CD4-positive, alpha-beta T cell (primary cell): ENCODE measurements at regions not wholly inside any gene's neighbourhood (a gene's known extent, or its start where the extent isn't known, plus 50 kb on each side); places are given as distances from the start of the nearest gene placed in this dataset.
"Not testable (repeated sequence)": the region's sequence is repeated elsewhere in the genome, so short reads cannot be mapped to it uniquely, and the experiment has no call there.

ENCODE experiments used
- ATAC-seq: fragments of 200-7000 bp; cut with Tn5 transposase; one replicate; pipeline ENCODE4 v1.10.0; 2022; ENCODE audit warnings: mild to moderate bottlenecking; ENCODE audit not compliant: poor library complexity
- CTCF ChIA-PET: fragments of 350-600 bp; sonication (Branson Sonifier 250); formaldehyde crosslinking; loops from one replicate; lab custom pipeline; 2021; ENCODE audit warnings: antibody characterized with exemption, inconsistent platforms; lab: Charles Lee
- POLR2A ChIA-PET: fragments of 350-600 bp; sonication (Branson Sonifier 250); formaldehyde crosslinking; loops from one replicate; lab custom pipeline; 2021; ENCODE audit warnings: antibody characterized with exemption, inconsistent platforms; lab: Charles Lee
- DNase-seq, 14 experiments: peaks; one replicate each; pipeline ENCODE4 v3.0.0-alpha.2; 2013 to 2020; ENCODE audit warnings: mixed read lengths in 2 of 14
- H3K27ac ChIP-seq, 2 donors: one replicate each; pipeline versions ENCODE4 v1.5.1 to v1.7.0; 2013; ENCODE audit warnings: low read length in 2 of 2, low read depth in 1 of 2, mild to moderate bottlenecking in 1 of 2
- H3K27me3 ChIP-seq, 2 experiments: 1 replicate in 1 of 2; 2 replicates in 1 of 2; pipeline versions ENCODE4 v1.6.1 to v1.7.0; 2013; ENCODE audit warnings: low read length in 2 of 2, control low read depth in 1 of 2, mild to moderate bottlenecking in 1 of 2, moderate library complexity in 1 of 2; ENCODE audit not compliant: insufficient read depth in 2 of 2, control insufficient read depth in 1 of 2
- H3K36me3 ChIP-seq: one replicate; pipeline ENCODE4 v1.6.1; 2013; ENCODE audit warnings: low read length, control low read depth; ENCODE audit not compliant: insufficient read depth
- H3K4me1 ChIP-seq: one replicate; pipeline ENCODE4 v1.6.1; 2013; ENCODE audit warnings: low read length, control low read depth; ENCODE audit not compliant: insufficient read depth
- H3K4me3 ChIP-seq: one replicate; pipeline ENCODE4 v1.5.1; 2013; ENCODE audit warnings: mild to moderate bottlenecking, low read length, moderate library complexity
- H3K9me3 ChIP-seq, 2 experiments: 1 replicate in 1 of 2; 2 replicates in 1 of 2; pipeline versions ENCODE4 v1.6.1 to v1.7.0; 2013; ENCODE audit warnings: low read length in 2 of 2, mild to moderate bottlenecking in 2 of 2, control low read depth in 1 of 2, moderate library complexity in 1 of 2; ENCODE audit not compliant: control insufficient read depth in 1 of 2, insufficient read depth in 1 of 2
- H3K27ac Mint-ChIP-seq: one replicate; pipeline ENCODE4 v1.8.0; 2020; ENCODE audit warnings: mixed read lengths
- H3K27me3 Mint-ChIP-seq: one replicate; pipeline ENCODE4 v1.8.0; 2021; ENCODE audit warnings: mixed read lengths
- H3K36me3 Mint-ChIP-seq: one replicate; pipeline ENCODE4 v1.8.0; 2021; ENCODE audit warnings: low read depth, mixed read lengths
- H3K4me1 Mint-ChIP-seq: one replicate; pipeline ENCODE4 v1.8.0; 2021; ENCODE audit warnings: low read depth, mixed read lengths
- H3K4me3 Mint-ChIP-seq: one replicate; pipeline ENCODE4 v1.8.0; 2020; ENCODE audit warnings: mild to moderate bottlenecking, mixed read lengths
- H3K9me3 Mint-ChIP-seq: one replicate; pipeline ENCODE4 v1.8.0; 2020; ENCODE audit warnings: mixed read lengths
- intact Hi-C, 2 experiments: fragments of 100-400 bp; cut with DNase I in 1 of 2; cut with micrococcal nuclease in 1 of 2; formaldehyde crosslinking; loops; one replicate each; pipeline versions ENCODE4 v1.15.1 to v1.9.0; 2023 to 2025; cut with DNase I, micrococcal nuclease
- TF ChIP-seq, protein P1 (sequence below): fragments of 200-600 bp; IDR thresholded peaks from one replicate; pipeline ENCODE4 v1.8.0; 2022; ENCODE audit warnings: antibody characterized with exemption, mild to moderate bottlenecking

DNA sequence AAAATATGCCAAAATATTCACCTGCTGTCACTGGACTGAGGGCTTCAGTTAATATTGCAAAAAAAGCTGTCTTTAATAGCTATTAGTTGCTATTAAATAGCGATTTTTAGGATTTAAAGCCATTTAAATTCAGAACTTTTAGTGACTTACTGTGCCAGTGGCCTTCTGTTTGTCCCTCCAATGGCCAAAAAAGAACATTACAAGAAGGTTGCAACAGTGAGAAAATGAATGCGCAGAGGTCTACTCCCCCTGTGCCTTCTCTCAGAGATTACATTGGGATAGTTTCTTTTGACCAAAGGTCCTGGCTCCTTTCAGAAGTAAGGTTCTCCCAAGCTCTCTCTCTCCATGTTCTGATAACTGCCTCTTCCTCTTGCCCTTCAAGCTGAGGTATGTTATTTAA lies 930.3 kb upstream of the ARRDC3 start:
- Mint-ChIP-seq H3K4me1 (no peaks in the 10 kb centered on the region), H3K4me3 (no peak overlapping the region), H3K27me3 (no peaks in the 10 kb centered on the region), H3K27ac (no peak overlapping the region), H3K36me3 (no peaks in the 10 kb centered on the region), H3K9me3 (no peaks in the 10 kb centered on the region)
- no peak for ATAC-seq
- no peaks in the 10 kb centered on the region for H3K9me3 ChIP-seq
- H3K27me3 ChIP-seq = no peaks in the 10 kb centered on the region
- ChIA-PET POLR2A (no interaction called here), CTCF (no interaction called here)
- TF ChIP-seq, protein P1, sequence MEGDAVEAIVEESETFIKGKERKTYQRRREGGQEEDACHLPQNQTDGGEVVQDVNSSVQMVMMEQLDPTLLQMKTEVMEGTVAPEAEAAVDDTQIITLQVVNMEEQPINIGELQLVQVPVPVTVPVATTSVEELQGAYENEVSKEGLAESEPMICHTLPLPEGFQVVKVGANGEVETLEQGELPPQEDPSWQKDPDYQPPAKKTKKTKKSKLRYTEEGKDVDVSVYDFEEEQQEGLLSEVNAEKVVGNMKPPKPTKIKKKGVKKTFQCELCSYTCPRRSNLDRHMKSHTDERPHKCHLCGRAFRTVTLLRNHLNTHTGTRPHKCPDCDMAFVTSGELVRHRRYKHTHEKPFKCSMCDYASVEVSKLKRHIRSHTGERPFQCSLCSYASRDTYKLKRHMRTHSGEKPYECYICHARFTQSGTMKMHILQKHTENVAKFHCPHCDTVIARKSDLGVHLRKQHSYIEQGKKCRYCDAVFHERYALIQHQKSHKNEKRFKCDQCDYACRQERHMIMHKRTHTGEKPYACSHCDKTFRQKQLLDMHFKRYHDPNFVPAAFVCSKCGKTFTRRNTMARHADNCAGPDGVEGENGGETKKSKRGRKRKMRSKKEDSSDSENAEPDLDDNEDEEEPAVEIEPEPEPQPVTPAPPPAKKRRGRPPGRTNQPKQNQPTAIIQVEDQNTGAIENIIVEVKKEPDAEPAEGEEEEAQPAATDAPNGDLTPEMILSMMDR = no peak
- H3K36me3 ChIP-seq = no peaks in the 10 kb centered on the region
- DNase-seq = no peak
- intact Hi-C loops = no loop called here
- H3K27ac ChIP-seq = no peak overlapping the region
- H3K4me3 ChIP-seq = no peak overlapping the region
- no peaks in the 10 kb centered on the region for H3K4me1 ChIP-seq

DNA sequence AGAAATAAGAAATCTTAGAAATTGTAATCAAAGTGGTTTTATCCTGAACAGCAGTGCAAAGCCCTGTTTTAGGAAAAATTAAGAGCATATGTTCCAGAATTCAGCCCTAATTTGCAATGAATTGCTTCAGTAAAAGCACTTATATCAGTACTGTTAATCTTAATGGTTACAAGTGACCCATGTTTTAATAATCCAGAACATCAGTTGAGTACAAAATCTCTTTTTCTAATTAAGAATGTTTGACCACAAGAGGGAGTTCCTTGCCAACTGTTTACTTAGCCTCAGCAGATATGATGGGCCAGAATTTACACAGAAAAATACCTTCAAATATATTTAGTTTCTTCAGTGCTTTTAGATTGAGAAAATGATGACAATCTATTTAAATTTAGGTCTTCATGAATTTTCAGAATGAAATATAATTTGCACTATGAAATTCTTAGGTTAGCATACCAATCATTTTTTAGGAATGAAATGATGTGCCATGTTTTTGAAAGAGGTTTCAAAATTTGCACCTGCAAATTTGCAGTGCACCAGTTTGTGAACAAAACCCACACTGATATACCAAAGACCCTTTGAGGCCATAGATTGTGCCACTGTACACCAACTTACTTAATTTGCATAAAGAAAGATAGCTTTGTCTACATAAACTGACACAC lies 926.3 kb upstream of the ARRDC3 start:
- H3K4me1 Mint-ChIP-seq = no peaks in the 10 kb centered on the region
- Histone ChIP-seq H3K4me1 (no peaks in the 10 kb centered on the region), H3K4me3 (no peak overlapping the region), H3K27ac (no peak overlapping the region), H3K36me3 (no peaks in the 10 kb centered on the region), H3K9me3 (no peaks in the 10 kb centered on the region), H3K27me3 (no peaks in the 10 kb centered on the region)
- ChIA-PET CTCF (no interaction called here), POLR2A (no interaction called here)
- H3K4me3 Mint-ChIP-seq = no peak overlapping the region
- H3K36me3 Mint-ChIP-seq = no peaks in the 10 kb centered on the region
- H3K9me3 Mint-ChIP-seq = no peaks in the 10 kb centered on the region
- no peak for DNase-seq
- intact Hi-C loops = no loop called here
- no peak for ATAC-seq
- H3K27ac Mint-ChIP-seq = no peak overlapping the region
- TF ChIP-seq, protein P1 = no peak
- no peaks in the 10 kb centered on the region for H3K27me3 Mint-ChIP-seq

DNA sequence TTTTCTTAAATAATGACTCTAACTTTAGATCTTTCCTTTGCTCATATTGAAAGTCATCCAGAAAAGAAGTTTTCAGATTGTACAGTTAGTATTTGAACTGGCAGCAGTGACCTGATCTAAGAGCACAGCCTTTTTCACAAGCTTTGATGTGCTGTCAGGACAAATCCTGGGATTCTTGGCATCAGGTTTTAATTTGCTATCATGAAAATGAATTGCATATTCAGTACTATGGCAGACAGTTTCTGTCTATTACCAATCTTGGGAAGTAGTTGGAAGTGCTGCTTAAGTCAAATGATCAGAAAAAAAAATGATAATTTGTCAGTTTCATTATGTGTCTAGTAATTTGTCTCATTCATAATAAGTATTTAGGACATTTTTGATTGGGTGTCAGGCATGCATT lies 925.6 kb upstream of the ARRDC3 start:
- Mint-ChIP-seq H3K4me3 (no peak overlapping the region), H3K27me3 (no peaks in the 10 kb centered on the region), H3K4me1 (no peaks in the 10 kb centered on the region), H3K36me3 (no peaks in the 10 kb centered on the region), H3K27ac (no peak overlapping the region), H3K9me3 (peaks cover 2% of the 10 kb centered on the region)
- H3K4me3 ChIP-seq = no peak overlapping the region
- ATAC-seq (no peak), DNase-seq (no peak)
- TF ChIP-seq, protein P1 = no peak
- intact Hi-C loops = no loop called here
- no peak overlapping the region for H3K27ac ChIP-seq
- ChIA-PET CTCF (no interaction called here), POLR2A (no interaction called here)
- H3K27me3 ChIP-seq = no peaks in the 10 kb centered on the region
- no peaks in the 10 kb centered on the region for H3K4me1 ChIP-seq
- no peaks in the 10 kb centered on the region for H3K36me3 ChIP-seq
- H3K9me3 ChIP-seq = no peaks in the 10 kb centered on the region

DNA sequence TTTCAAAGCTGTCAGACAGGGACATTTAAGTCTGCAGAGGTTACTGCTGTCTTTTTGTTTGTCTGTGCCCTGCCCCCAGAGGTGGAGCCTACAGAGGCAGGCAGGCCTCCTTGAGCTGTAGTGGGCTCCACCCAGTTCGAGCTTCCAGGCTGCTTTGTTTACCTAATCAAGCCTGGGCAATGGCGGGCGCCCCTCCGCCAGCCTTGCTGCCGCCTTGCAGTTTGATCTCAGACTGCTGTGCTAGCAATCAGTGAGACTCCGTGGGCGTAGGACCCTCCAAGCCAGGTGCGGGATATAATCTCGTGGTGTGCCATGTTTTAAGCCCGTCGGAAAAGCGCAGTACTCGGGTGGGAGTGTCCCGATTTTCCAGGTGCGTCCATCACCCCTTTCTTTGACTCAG lies 919.2 kb upstream of the ARRDC3 start:
- H3K9me3 Mint-ChIP-seq, intact Hi-C loops, H3K4me1 Mint-ChIP-seq, H3K4me3 Mint-ChIP-seq, DNase-seq, H3K36me3 ChIP-seq, H3K4me1 ChIP-seq, H3K4me3 ChIP-seq, POLR2A ChIA-PET, ATAC-seq, H3K27ac Mint-ChIP-seq, H3K36me3 Mint-ChIP-seq, H3K27ac ChIP-seq, CTCF ChIA-PET, H3K27me3 Mint-ChIP-seq, H3K27me3 ChIP-seq, H3K9me3 ChIP-seq: not testable (repeated sequence)
